GM12878 (cell line): ENCODE measurements at regions not wholly inside any gene's neighbourhood (a gene's known extent, or its start where the extent isn't known, plus 50 kb on each side); places are given as distances from the start of the nearest gene placed in this dataset.

ENCODE experiments used
- ATAC-seq: fragments of 200-7000 bp; cut with Tn5 transposase; 3 replicates; pipeline ENCODE4 v1.9.1; 2020; ENCODE audit warnings: mild to moderate bottlenecking, moderate library complexity
- BruUV-seq: library from RNA; stranded (reverse); fragments of 400-500 nt; replicated peaks from 2 replicates; lab custom pipeline; 2021; lab: Mats Ljungman, UMichigan
- CTCF ChIA-PET: fragments of 300-600 bp; sonication (Branson Sonifier 250); formaldehyde crosslinking; extraction: SDS; loops from one replicate; lab custom pipeline; 2021; ENCODE audit warnings: inconsistent platforms; lab: Yijun Ruan, JAX
- POLR2A ChIA-PET: fragments of 350-600 bp; formaldehyde crosslinking; extraction: SDS; loops from one replicate; lab custom pipeline; 2021; ENCODE audit warnings: inconsistent platforms; lab: Charles Lee
- RAD21 ChIA-PET: fragments of 300-600 bp; sonication (Branson Sonifier 250); formaldehyde crosslinking; loops from one replicate; lab custom pipeline; 2023; ENCODE audit warnings: antibody characterized with exemption; ENCODE audit not compliant: unreplicated experiment; lab: Charles Lee
- SMC1A ChIA-PET: fragments of 300-600 bp; sonication (Branson Sonifier 250); formaldehyde crosslinking; loops from one replicate; lab custom pipeline; 2023; ENCODE audit not compliant: unreplicated experiment, uncharacterized antibody; lab: Charles Lee
- DNase-seq: peaks from one replicate; pipeline ENCODE4 v3.0.0-alpha.2; 2011; ENCODE audit warnings: low read depth, low spot score
- FAIRE-seq: peaks from 3 replicates; lab custom pipeline; 2011; peaks lifted over from hg19 to GRCh38; lab: Jason Lieb, UNC
- H2AFZ ChIP-seq: 2 replicates; pipeline ENCODE4 v1.6.0; 2011; ENCODE audit warnings: low read depth, low read length, control low read depth; ENCODE audit not compliant: control insufficient read depth
- H3K27ac ChIP-seq: 2 replicates; pipeline ENCODE4 v1.5.1; 2011; ENCODE audit warnings: control low read depth; ENCODE audit not compliant: control insufficient read depth, insufficient read depth
- H3K27me3 ChIP-seq, 2 experiments: replicated peaks in 1 of 2; 2 replicates each; pipeline versions ENCODE4 v1.6.0 to v1.6.1; 2011; ENCODE audit warnings: low read length in 1 of 2; ENCODE audit not compliant: control insufficient read depth in 2 of 2, insufficient read depth in 2 of 2
- H3K36me3 ChIP-seq, 2 experiments: 2 replicates each; pipeline ENCODE4 v1.5.1; 2011; ENCODE audit warnings: low read length in 1 of 2; ENCODE audit not compliant: control insufficient read depth in 2 of 2, insufficient read depth in 2 of 2
- H3K4me1 ChIP-seq: 2 replicates; pipeline ENCODE4 v1.6.1; 2011; ENCODE audit warnings: mild to moderate bottlenecking, low read length, moderate library complexity, mixed read lengths; ENCODE audit not compliant: control insufficient read depth, insufficient read depth
- H3K4me2 ChIP-seq: 2 replicates; pipeline ENCODE4 v1.6.0; 2011; ENCODE audit warnings: control low read depth; ENCODE audit not compliant: control insufficient read depth, insufficient read depth
- H3K4me3 ChIP-seq: fragments of 200-600 bp; sonication (generic); 2 replicates; pipeline ENCODE4 v1.5.1; 2016
- H3K79me2 ChIP-seq: 2 replicates; pipeline ENCODE4 v1.6.0; 2011; ENCODE audit warnings: low read length; ENCODE audit not compliant: control insufficient read depth, insufficient read depth
- H3K9ac ChIP-seq: 2 replicates; pipeline ENCODE4 v1.8.0; 2011; ENCODE audit warnings: low read length, control low read depth, mixed read lengths; ENCODE audit not compliant: control insufficient read depth, insufficient read depth
- H3K9me3 ChIP-seq: replicated peaks from 3 replicates; pipeline ENCODE4 v1.5.1; 2011; ENCODE audit warnings: mild to moderate bottlenecking, low read length; ENCODE audit not compliant: control insufficient read depth, insufficient read depth
- H4K20me1 ChIP-seq: 2 replicates; pipeline ENCODE4 v1.6.0; 2011; ENCODE audit not compliant: control insufficient read depth, insufficient read depth
- BCL11A ChIP-seq: IDR thresholded peaks from 2 replicates; pipeline ENCODE4 v1.6.1; 2011; ENCODE audit warnings: low read depth, low read length
- E2F8 ChIP-seq: fragments of 450-650 bp; IDR thresholded peaks from 2 replicates; pipeline ENCODE4 v1.6.1; 2018; ENCODE audit warnings: mild to moderate bottlenecking, low read depth, moderate library complexity; ENCODE audit not compliant: partially characterized antibody
- GATAD2B ChIP-seq: fragments of 450-650 bp; conservative IDR thresholded peaks from 2 replicates; pipeline ENCODE4 v1.6.1; 2017; ENCODE audit warnings: low read depth, mild to moderate bottlenecking, moderate library complexity
- IKZF2 ChIP-seq, 2 experiments: fragments of 450-650 bp; IDR thresholded peaks; 2 replicates each; pipeline ENCODE4 v1.6.1; 2017; ENCODE audit warnings: mild to moderate bottlenecking in 2 of 2, moderate library complexity in 2 of 2
- IRF5 ChIP-seq: fragments of 450-650 bp; IDR thresholded peaks from 2 replicates; pipeline ENCODE4 v1.6.1; 2017; ENCODE audit warnings: borderline replicate concordance
- KAT2A ChIP-seq: conservative IDR thresholded peaks from 2 replicates; pipeline ENCODE4 v1.6.1; 2011; ENCODE audit warnings: low read depth, low read length; ENCODE audit not compliant: control insufficient read depth
- MTA2 ChIP-seq: fragments of 450-650 bp; IDR thresholded peaks from 2 replicates; pipeline ENCODE4 v1.6.1; 2016; ENCODE audit warnings: low read depth, mild to moderate bottlenecking, moderate library complexity
- NR2C1 ChIP-seq: fragments of 450-650 bp; IDR thresholded peaks from 2 replicates; pipeline ENCODE4 v1.6.1; 2017; ENCODE audit warnings: antibody characterized with exemption, mild to moderate bottlenecking, moderate library complexity
- NRF1 ChIP-seq: conservative IDR thresholded peaks from 2 replicates; pipeline ENCODE4 v1.6.1; 2011; ENCODE audit warnings: mild to moderate bottlenecking, low read depth, low read length, improper control_type of control experiment
- SRF ChIP-seq, 2 experiments: IDR thresholded peaks; 2 replicates each; pipeline ENCODE4 v1.6.1; 2011; ENCODE audit warnings: low read depth in 2 of 2, low read length in 2 of 2, mild to moderate bottlenecking in 1 of 2, moderate library complexity in 1 of 2
- ZBTB4 ChIP-seq: fragments of 450-650 bp; formaldehyde crosslinking; IDR thresholded peaks from 2 replicates; pipeline ENCODE4 v1.4.0; 2022; ENCODE audit warnings: mild to moderate bottlenecking, moderate library complexity
- ZNF207 ChIP-seq: fragments of 450-650 bp; IDR thresholded peaks from 2 replicates; pipeline ENCODE4 v1.6.1; 2014; ENCODE audit warnings: antibody characterized with exemption, mild to moderate bottlenecking, borderline replicate concordance
- ZNF592 ChIP-seq: fragments of 450-650 bp; IDR thresholded peaks from 2 replicates; pipeline ENCODE4 v1.6.1; 2017; ENCODE audit warnings: mild to moderate bottlenecking, moderate library complexity
- WGBS: methylation state at CpG from one replicate; pipeline ENCODE4 v1.1.6; 2016; ENCODE audit warnings: low lambda C conversion rate; ENCODE audit not compliant: insufficient replicate concordance, insufficient coverage; ENCODE audit errors: missing lambda C conversion rate; 5-methylcytosine and 5-hydroxymethylcytosine counted together
- in situ Hi-C: fragments of 300-500 bp; cut with MboI; formaldehyde crosslinking; loops from 9 replicates; pipeline ENCODE4 v1.14.3; 2018; ENCODE audit warnings: mixed read lengths
- intact Hi-C: fragments of 100-400 bp; cut with micrococcal nuclease; formaldehyde crosslinking; loops from one replicate; pipeline ENCODE4 v1.14.2; 2022; ENCODE audit not compliant: unreplicated experiment

GRCh38 chr4:13208558-13209193, 275.5 kb downstream of the RAB28 start:
- no peak overlapping the region for H3K9ac ChIP-seq
- DNase-seq (no peak), FAIRE-seq (no peak), ATAC-seq (no peak)
- H2AFZ ChIP-seq = no peak overlapping the region
- no peaks in the 10 kb centered on the region for H3K36me3 ChIP-seq
- BruUV-seq = no TSS peak
- in situ Hi-C loops (no loop called here), intact Hi-C loops (no loop called here)
- ChIA-PET SMC1A (no interaction called here), CTCF (no interaction called here), RAD21 (no interaction called here), POLR2A (no interaction called here)
- no peaks in the 10 kb centered on the region for H3K9me3 ChIP-seq
- WGBS = 77% methylated on average over 3 of the region's 3 CpGs
- no peaks in the 10 kb centered on the region for H3K4me1 ChIP-seq
- no peak overlapping the region for H3K4me3 ChIP-seq
- no peak overlapping the region for H3K4me2 ChIP-seq
- H4K20me1 ChIP-seq = no peaks in the 10 kb centered on the region
- H3K27ac ChIP-seq = no peak overlapping the region
- H3K27me3 ChIP-seq = no peaks in the 10 kb centered on the region
- H3K79me2 ChIP-seq = no peaks in the 10 kb centered on the region
- TF ChIP-seq ZBTB4 (CRISPR knock-in tag) (no peak), MTA2 (no peak), GATAD2B (no peak), ZNF207 (no peak), SRF (IDR thresholded peaks at IDR 0.05; ENCODE audit: low read depth in 2 of 2, low read length in 2 of 2) (no peak), E2F8 (no peak), IKZF2 (IDR thresholded peaks at IDR 0.05) (no peak), NR2C1 (no peak), BCL11A (no peak), NRF1 (no peak), IRF5 (no peak), ZNF592 (no peak), KAT2A (no peak)
